H9 (cell line): ENCODE measurements at regions not wholly inside any gene's neighbourhood (a gene's known extent, or its start where the extent isn't known, plus 50 kb on each side); places are given as distances from the start of the nearest gene placed in this dataset.

Experiments used
- DNase-seq: peaks from one replicate; pipeline ENCODE4 v3.0.0-alpha.2; 2017
- H2AFZ ChIP-seq: one replicate; pipeline ENCODE4 v1.6.1; 2013; ENCODE audit warnings: mild to moderate bottlenecking, low read length, control low read depth, moderate library complexity
- H2AK5ac ChIP-seq: 2 replicates; pipeline ENCODE4 v1.6.1; 2013; ENCODE audit warnings: low read length, control low read depth, mixed read lengths; ENCODE audit not compliant: insufficient read length
- H2BK120ac ChIP-seq: one replicate; pipeline ENCODE4 v1.6.1; 2013; ENCODE audit warnings: low read depth, mild to moderate bottlenecking, low read length, control low read depth, inconsistent platforms; ENCODE audit not compliant: poor library complexity, severe bottlenecking
- H2BK12ac ChIP-seq: 2 replicates; pipeline ENCODE4 v1.6.1; 2013; ENCODE audit warnings: low read length, control low read depth, mixed read lengths, low read depth; ENCODE audit not compliant: insufficient read length
- H2BK15ac ChIP-seq: 2 replicates; pipeline ENCODE4 v1.6.1; 2013; ENCODE audit warnings: low read depth, low read length, control low read depth
- H2BK20ac ChIP-seq: one replicate; pipeline ENCODE4 v1.6.1; 2013; ENCODE audit warnings: low read depth, mild to moderate bottlenecking, low read length, control low read depth, inconsistent platforms; ENCODE audit not compliant: poor library complexity, severe bottlenecking
- H2BK5ac ChIP-seq: 2 replicates; pipeline ENCODE4 v1.6.1; 2013; ENCODE audit warnings: low read length, control low read depth, mixed read lengths; ENCODE audit not compliant: insufficient read length
- H3K14ac ChIP-seq: 2 replicates; pipeline ENCODE4 v1.6.1; 2013; ENCODE audit warnings: low read length, control low read depth; ENCODE audit not compliant: insufficient read depth
- H3K18ac ChIP-seq: 2 replicates; pipeline ENCODE4 v1.6.1; 2013; ENCODE audit warnings: low read depth, mild to moderate bottlenecking, mixed read lengths, low read length, control low read depth; ENCODE audit not compliant: insufficient read length
- H3K23ac ChIP-seq: 2 replicates; pipeline ENCODE4 v1.6.1; 2013; ENCODE audit warnings: low read length, control low read depth, mixed read lengths, low read depth; ENCODE audit not compliant: insufficient read length
- H3K23me2 ChIP-seq: 2 replicates; pipeline ENCODE4 v1.6.1; 2013; ENCODE audit warnings: low read depth, mild to moderate bottlenecking, mixed read lengths, low read length, control low read depth; ENCODE audit not compliant: insufficient read length, poor library complexity, severe bottlenecking
- H3K27ac ChIP-seq: 2 replicates; pipeline ENCODE4 v1.5.1; 2013; ENCODE audit warnings: low read length, control low read depth, mixed read lengths, low read depth; ENCODE audit not compliant: insufficient read length
- H3K27me3 ChIP-seq: 2 replicates; pipeline ENCODE4 v1.6.1; 2013; ENCODE audit warnings: low read length, control low read depth, inconsistent platforms; ENCODE audit not compliant: insufficient read depth
- H3K4ac ChIP-seq: 2 replicates; pipeline ENCODE4 v1.6.1; 2013; ENCODE audit warnings: low read depth, mild to moderate bottlenecking, control low read depth, inconsistent platforms, low read length, moderate library complexity
- H3K4me1 ChIP-seq: 2 replicates; pipeline ENCODE4 v1.6.1; 2013; ENCODE audit warnings: low read length, control low read depth, inconsistent platforms; ENCODE audit not compliant: insufficient read depth
- H3K4me2 ChIP-seq: 2 replicates; pipeline ENCODE4 v1.6.1; 2013; ENCODE audit warnings: low read length, control low read depth, mixed read lengths; ENCODE audit not compliant: insufficient read length, insufficient read depth
- H3K56ac ChIP-seq: 2 replicates; pipeline ENCODE4 v1.6.1; 2013; ENCODE audit warnings: low read depth, mild to moderate bottlenecking, mixed read lengths, low read length, control low read depth; ENCODE audit not compliant: insufficient read length
- H3K79me1 ChIP-seq: 2 replicates; pipeline ENCODE4 v1.6.1; 2013; ENCODE audit warnings: low read depth, mild to moderate bottlenecking, moderate library complexity, low read length, control low read depth, inconsistent platforms; ENCODE audit not compliant: insufficient read depth, poor library complexity, severe bottlenecking
- H3K79me2 ChIP-seq: 2 replicates; pipeline ENCODE4 v1.6.1; 2013; ENCODE audit warnings: low read length, control low read depth, inconsistent platforms; ENCODE audit not compliant: insufficient read depth
- H3K9ac ChIP-seq: 2 replicates; pipeline ENCODE4 v1.6.1; 2013; ENCODE audit warnings: low read length, control low read depth, mixed read lengths; ENCODE audit not compliant: insufficient read length; ENCODE audit errors: extremely low read depth
- H3K9me3 ChIP-seq: one replicate; pipeline ENCODE4 v1.6.1; 2013; ENCODE audit warnings: low read depth, low read length, inconsistent platforms; ENCODE audit not compliant: control insufficient read depth
- H3T11ph ChIP-seq: one replicate; pipeline ENCODE4 v1.6.1; 2013; ENCODE audit warnings: mild to moderate bottlenecking, low read length, control low read depth, inconsistent platforms
- H4K20me1 ChIP-seq: one replicate; pipeline ENCODE4 v1.6.1; 2013; ENCODE audit not compliant: control insufficient read depth, insufficient read length, insufficient read depth
- H4K5ac ChIP-seq: 2 replicates; pipeline ENCODE4 v1.6.1; 2013; ENCODE audit warnings: low read depth, mild to moderate bottlenecking, mixed read lengths, low read length, control low read depth; ENCODE audit not compliant: insufficient read length
- H4K8ac ChIP-seq: replicated peaks from 2 replicates; pipeline ENCODE4 v1.6.1; 2013; ENCODE audit warnings: low read length, control low read depth, mixed read lengths, low read depth; ENCODE audit not compliant: insufficient read length
- H4K91ac ChIP-seq: 2 replicates; pipeline ENCODE4 v1.6.1; 2013; ENCODE audit warnings: low read depth, mild to moderate bottlenecking, moderate library complexity, mixed read lengths, low read length, control low read depth; ENCODE audit not compliant: insufficient read length
- H3K27ac Mint-ChIP-seq, 3 experiments: 2 replicates in 2 of 3; 3 replicates in 1 of 3; pipeline ENCODE4 v1.8.0; 2020 to 2021; ENCODE audit warnings: mixed read lengths in 3 of 3, mild to moderate bottlenecking in 1 of 3, moderate library complexity in 1 of 3
- H3K27me3 Mint-ChIP-seq: 2 replicates; pipeline ENCODE4 v1.8.0; 2021; ENCODE audit warnings: low read depth, mild to moderate bottlenecking, moderate library complexity, mixed read lengths
- H3K36me3 Mint-ChIP-seq, 3 experiments: 2 replicates in 2 of 3; 3 replicates in 1 of 3; pipeline ENCODE4 v1.8.0; 2020 to 2021; ENCODE audit warnings: low read depth in 3 of 3, mixed read lengths in 3 of 3; ENCODE audit not compliant: insufficient read depth in 1 of 3
- H3K4me1 Mint-ChIP-seq, 2 experiments: 2 replicates each; pipeline ENCODE4 v1.8.0; 2020; ENCODE audit warnings: mixed read lengths in 2 of 2
- H3K4me3 Mint-ChIP-seq, 2 experiments: 2 replicates in 1 of 2; 3 replicates in 1 of 2; pipeline ENCODE4 v1.8.0; 2020 to 2021; ENCODE audit warnings: mild to moderate bottlenecking in 2 of 2, mixed read lengths in 2 of 2, moderate library complexity in 1 of 2
- H3K9me3 Mint-ChIP-seq, 2 experiments: 2 replicates in 1 of 2; 3 replicates in 1 of 2; pipeline ENCODE4 v1.8.0; 2020; ENCODE audit warnings: mild to moderate bottlenecking in 2 of 2, mixed read lengths in 2 of 2, moderate library complexity in 1 of 2
- CTCF ChIP-seq: fragments of 200-600 bp; sonication (generic); conservative IDR thresholded peaks from 3 replicates; pipeline ENCODE4 v1.8.0; 2021; ENCODE audit warnings: antibody characterized with exemption, mild to moderate bottlenecking
- WGBS: extraction: QIAGEN DNeasy Blood & Tissue Kit; methylation state at CpG from one replicate; pipeline ENCODE4 v1.1.7; 2013; ENCODE audit warnings: missing lambda C conversion rate, low lambda C conversion rate, mixed read lengths; ENCODE audit not compliant: insufficient read length; ENCODE audit errors: extremely low coverage; 5-methylcytosine and 5-hydroxymethylcytosine counted together

- TF ChIP-seq CTCF = no peak
- H4K20me1 ChIP-seq = no peaks in the 10 kb centered on the region
- H2BK20ac ChIP-seq = no peak overlapping the region
- H3K79me2 ChIP-seq = no peaks in the 10 kb centered on the region
- peaks cover 5% of the 10 kb centered on the region for H3K27me3 Mint-ChIP-seq
- no peak overlapping the region for H3K23ac ChIP-seq
- H2BK15ac ChIP-seq = no peak overlapping the region
- no peak overlapping the region for H3K27ac ChIP-seq
- no peak overlapping the region for H3K4ac ChIP-seq
- no peak overlapping the region for H2BK120ac ChIP-seq
- no peaks in the 10 kb centered on the region for H3K79me1 ChIP-seq
- H3K9me3 ChIP-seq = no peaks in the 10 kb centered on the region
- H3K27me3 ChIP-seq = no peaks in the 10 kb centered on the region
- no peak overlapping the region for H3T11ph ChIP-seq
- H3K4me3 Mint-ChIP-seq = no peak overlapping the region
- no peak overlapping the region for H2AFZ ChIP-seq
- H4K5ac ChIP-seq = no peak overlapping the region
- no peak overlapping the region for H2BK12ac ChIP-seq
- no peak overlapping the region for H3K27ac Mint-ChIP-seq
- H2BK5ac ChIP-seq = no peak overlapping the region
- H4K8ac ChIP-seq = no peak overlapping the region
- H3K23me2 ChIP-seq = no peaks in the 10 kb centered on the region
- H3K14ac ChIP-seq = no peak overlapping the region
- no peak overlapping the region for H3K4me2 ChIP-seq
- H3K4me1 ChIP-seq = no peaks in the 10 kb centered on the region
- H3K4me1 Mint-ChIP-seq = peaks cover 2 to 4% of the 10 kb centered on the region in 2 experiments; a peak in 3 of 4 replicates
- peaks cover 0 to 2% of the 10 kb centered on the region in 2 experiments; a peak in 1 of 5 replicates for H3K9me3 Mint-ChIP-seq
- H3K18ac ChIP-seq = no peak overlapping the region
- no peaks in the 10 kb centered on the region; a peak in 1 of 7 replicates for H3K36me3 Mint-ChIP-seq
- H4K91ac ChIP-seq = no peak overlapping the region
- no peak overlapping the region for H2AK5ac ChIP-seq
- H3K56ac ChIP-seq = no peak overlapping the region
- H3K9ac ChIP-seq = no peak overlapping the region
- DNase-seq = no peak
- WGBS = no CpG with 5 or more reads among the region's 6 CpGs
Observed at GRCh38 chr2:118689033-118689432, 158.4 kb downstream of the EN1 start.
